Left ventricle myocardium inferior (tissue), 1 donor: ENCODE measurements at regions not wholly inside any gene's neighbourhood (a gene's known extent, or its start where the extent isn't known, plus 50 kb on each side); places are given as distances from the start of the nearest gene placed in this dataset.

ENCODE experiments used
- DNase-seq: peaks from one replicate; pipeline ENCODE4 v3.0.0-alpha.2; 2020
- H3K27ac ChIP-seq: fragments of 200-600 bp; replicated peaks from 2 replicates; pipeline ENCODE4 v1.8.0; 2021
- H3K27me3 ChIP-seq: fragments of 200-600 bp; 2 replicates; pipeline ENCODE4 v1.8.0; 2021; ENCODE audit warnings: low read depth
- H3K36me3 ChIP-seq: fragments of 200-600 bp; 2 replicates; pipeline ENCODE4 v1.8.0; 2021
- H3K4me1 ChIP-seq: fragments of 200-600 bp; 2 replicates; pipeline ENCODE4 v1.8.0; 2021
- H3K4me3 ChIP-seq: fragments of 200-600 bp; 2 replicates; pipeline ENCODE4 v1.8.0; 2021; ENCODE audit warnings: mild to moderate bottlenecking, moderate library complexity
- H3K9me3 ChIP-seq: fragments of 200-600 bp; replicated peaks from 2 replicates; pipeline ENCODE4 v1.8.0; 2021
- CTCF ChIP-seq: fragments of 200-600 bp; IDR thresholded peaks from 2 replicates; pipeline ENCODE4 v1.8.0; 2021; ENCODE audit warnings: antibody characterized with exemption, mild to moderate bottlenecking, borderline replicate concordance
- intact Hi-C: fragments of 100-400 bp; cut with micrococcal nuclease; formaldehyde crosslinking; loops from one replicate; pipeline ENCODE4 v1.11.0; 2022
- donor health status: DM: no; HTN: yes; CAD: no; lungs with severe emphysema.

GRCh38 chr1:196070940-196071339 is 537.3 kb downstream of the KCNT2 start:
- no peak for TF ChIP-seq CTCF
- intact Hi-C loops, result no loop called here
- DNase-seq, result no peak
- Histone ChIP-seq H3K4me1 (no peaks in the 10 kb centered on the region), H3K9me3 (no peaks in the 10 kb centered on the region), H3K27ac (no peak overlapping the region), H3K4me3 (no peak overlapping the region), H3K36me3 (no peaks in the 10 kb centered on the region), H3K27me3 (no peaks in the 10 kb centered on the region)

DNA sequence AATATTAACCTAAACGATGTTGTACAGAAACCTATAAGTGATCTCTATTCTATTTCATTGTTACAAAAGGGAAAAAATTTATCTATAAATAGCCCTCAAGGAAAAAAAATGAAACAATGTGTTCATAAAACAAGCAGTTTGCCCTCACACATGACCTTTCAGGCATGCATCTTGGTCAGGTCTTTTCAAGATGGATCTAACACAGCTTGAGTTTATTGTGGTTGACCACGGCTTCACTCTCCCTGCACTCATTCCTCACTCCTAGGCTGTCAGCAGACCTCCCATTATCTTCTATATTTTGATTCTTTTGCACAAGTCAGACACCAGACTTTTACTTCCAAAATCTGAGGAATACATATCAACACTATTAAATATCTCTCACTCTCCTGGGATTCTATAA is 544.3 kb downstream of the KCNT2 start:
- H3K27ac ChIP-seq, result no peak overlapping the region
- H3K4me3 ChIP-seq, result no peak overlapping the region
- H3K9me3 ChIP-seq, result no peaks in the 10 kb centered on the region
- no peaks in the 10 kb centered on the region for H3K4me1 ChIP-seq
- intact Hi-C loops, result no loop called here
- TF ChIP-seq CTCF, result no peak
- H3K27me3 ChIP-seq, result no peaks in the 10 kb centered on the region
- no peak for DNase-seq
- H3K36me3 ChIP-seq, result no peaks in the 10 kb centered on the region

GRCh38 chr1:196063294-196063693 is 544.9 kb downstream of the KCNT2 start:
- intact Hi-C loops, result no loop called here
- Histone ChIP-seq H3K36me3 (no peaks in the 10 kb centered on the region), H3K27ac (no peak overlapping the region), H3K27me3 (no peaks in the 10 kb centered on the region), H3K4me1 (no peaks in the 10 kb centered on the region), H3K4me3 (no peak overlapping the region), H3K9me3 (no peaks in the 10 kb centered on the region)
- no peak for DNase-seq
- no peak for TF ChIP-seq CTCF

- H3K27me3 ChIP-seq, result no peaks in the 10 kb centered on the region
- TF ChIP-seq CTCF, result no peak
- DNase-seq, result no peak
- no peaks in the 10 kb centered on the region for H3K4me1 ChIP-seq
- no peaks in the 10 kb centered on the region for H3K9me3 ChIP-seq
- H3K4me3 ChIP-seq, result no peak overlapping the region
- H3K27ac ChIP-seq, result no peak overlapping the region
- intact Hi-C loops, result no loop called here
- no peaks in the 10 kb centered on the region for H3K36me3 ChIP-seq
Measured at GRCh38 chr1:196060539-196060938, 547.7 kb downstream of the KCNT2 start.

DNA sequence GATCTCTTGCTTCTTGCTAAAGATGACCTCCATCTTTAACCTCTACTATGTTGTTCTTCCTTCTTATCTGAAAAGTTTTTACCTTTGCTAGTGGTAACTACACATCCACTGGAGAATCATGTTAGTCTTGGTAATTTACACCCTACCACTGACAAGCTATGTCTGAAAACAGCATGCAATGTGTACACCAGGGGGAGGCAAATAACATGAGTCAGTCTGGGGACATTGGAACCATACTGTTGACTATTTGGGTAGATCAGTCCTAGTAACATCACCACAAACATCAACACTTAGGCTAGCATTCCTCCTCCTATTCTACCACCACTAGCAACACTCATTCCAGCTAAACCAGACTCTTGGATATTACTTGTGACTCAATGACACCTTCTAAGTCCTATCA is 549.0 kb downstream of the KCNT2 start:
- intact Hi-C loops, result no loop called here
- H3K36me3 ChIP-seq, result no peaks in the 10 kb centered on the region
- DNase-seq, result no peak
- no peaks in the 10 kb centered on the region for H3K27me3 ChIP-seq
- no peak for TF ChIP-seq CTCF
- H3K9me3 ChIP-seq, result no peaks in the 10 kb centered on the region
- no peak overlapping the region for H3K4me3 ChIP-seq
- no peaks in the 10 kb centered on the region for H3K4me1 ChIP-seq
- no peak overlapping the region for H3K27ac ChIP-seq

DNA sequence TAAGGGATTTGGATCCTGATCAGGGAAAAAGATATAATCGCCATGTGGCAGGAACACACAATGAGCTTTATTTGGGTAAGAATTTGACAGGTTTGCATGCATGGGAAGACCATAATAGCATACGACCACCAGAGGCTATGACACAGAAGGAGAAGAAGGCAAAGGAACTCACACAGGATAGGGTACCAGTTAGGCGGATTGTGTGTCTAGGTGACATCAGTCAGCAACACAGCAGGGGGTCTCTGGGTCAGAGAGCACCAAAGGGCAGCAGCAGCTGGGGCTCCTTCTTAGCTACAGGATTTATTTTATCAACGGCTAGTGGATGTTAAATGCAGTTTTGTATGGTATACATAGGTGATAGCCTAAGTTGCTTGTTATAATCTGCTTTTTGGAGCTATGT is 551.3 kb downstream of the KCNT2 start:
- DNase-seq, result no peak
- Histone ChIP-seq H3K4me3 (no peak overlapping the region), H3K9me3 (no peaks in the 10 kb centered on the region), H3K36me3 (no peaks in the 10 kb centered on the region), H3K4me1 (no peaks in the 10 kb centered on the region), H3K27me3 (no peaks in the 10 kb centered on the region), H3K27ac (no peak overlapping the region)
- intact Hi-C loops, result no loop called here
- TF ChIP-seq CTCF, result no peak
